Inferior parietal cortex (tissue), 1 donor: ENCODE measurements at regions not wholly inside any gene's neighbourhood (a gene's known extent, or its start where the extent isn't known, plus 50 kb on each side); places are given as distances from the start of the nearest gene placed in this dataset.
"Not testable (repeated sequence)": the region's sequence is repeated elsewhere in the genome, so short reads cannot be mapped to it uniquely, and the experiment has no call there.

ENCODE experiments used
- DNase-seq: peaks from one replicate; pipeline ENCODE4 v3.0.0-alpha.2; 2016; ENCODE audit errors: extremely low spot score

- DNase-seq = not testable (repeated sequence)
Observed at GRCh38 chr1:196002296-196002695, 605.9 kb downstream of the KCNT2 start.

DNA sequence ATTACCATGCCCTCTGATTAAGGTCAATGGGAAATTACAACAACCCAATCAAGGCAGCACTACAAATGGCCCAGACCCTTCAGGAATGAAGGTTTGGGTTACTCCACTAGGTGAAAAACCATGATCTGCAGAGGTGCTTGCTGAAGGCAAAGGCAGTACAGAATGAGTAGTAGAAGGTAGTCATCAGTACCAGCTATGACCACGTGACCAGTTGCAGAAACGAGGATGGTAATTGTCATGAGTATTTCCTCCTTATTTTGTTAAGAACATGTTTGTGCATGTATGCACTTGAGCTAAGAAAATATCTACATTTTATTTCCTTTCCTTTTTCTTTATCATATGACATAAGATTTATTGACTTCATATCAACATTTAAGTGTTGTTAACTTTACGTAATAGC, 607.1 kb downstream of the KCNT2 start:
- no peak for DNase-seq

- no peak for DNase-seq
Observed at GRCh38 chr1:195999022-195999421, 609.2 kb downstream of the KCNT2 start.

DNA sequence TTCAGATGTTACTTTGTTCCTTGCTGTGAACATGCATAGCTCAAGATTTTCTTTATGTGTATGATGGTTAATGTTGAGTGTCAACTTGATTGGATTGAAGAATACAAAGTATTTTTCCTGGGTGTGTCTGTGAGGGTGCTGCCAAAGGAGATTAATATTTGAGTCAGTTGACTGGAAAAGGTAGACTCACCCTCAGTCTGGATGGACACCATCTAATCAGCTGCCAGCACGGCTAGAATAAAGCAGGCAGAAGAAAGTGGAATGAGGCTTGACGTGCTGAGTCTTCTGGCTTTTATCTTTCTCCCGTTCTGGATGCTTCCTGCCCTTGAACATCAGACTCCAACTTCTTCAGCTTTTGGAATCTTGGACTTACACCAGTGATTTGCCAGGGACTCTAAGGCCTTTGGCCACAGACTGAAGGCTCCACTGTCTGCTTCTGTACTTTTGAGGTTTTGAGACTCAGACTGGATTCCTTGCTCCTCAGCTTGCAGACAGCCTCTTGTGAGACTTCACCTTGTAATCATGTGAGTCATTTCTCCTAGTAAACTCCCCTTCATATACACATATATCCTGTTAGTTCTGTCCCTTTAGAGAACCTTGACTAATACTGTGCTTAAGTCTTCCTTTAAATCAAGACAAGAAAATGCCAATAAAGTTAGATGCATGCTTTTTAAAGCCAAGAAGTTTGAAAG, 626.6 kb downstream of the KCNT2 start:
- no peak for DNase-seq

DNA sequence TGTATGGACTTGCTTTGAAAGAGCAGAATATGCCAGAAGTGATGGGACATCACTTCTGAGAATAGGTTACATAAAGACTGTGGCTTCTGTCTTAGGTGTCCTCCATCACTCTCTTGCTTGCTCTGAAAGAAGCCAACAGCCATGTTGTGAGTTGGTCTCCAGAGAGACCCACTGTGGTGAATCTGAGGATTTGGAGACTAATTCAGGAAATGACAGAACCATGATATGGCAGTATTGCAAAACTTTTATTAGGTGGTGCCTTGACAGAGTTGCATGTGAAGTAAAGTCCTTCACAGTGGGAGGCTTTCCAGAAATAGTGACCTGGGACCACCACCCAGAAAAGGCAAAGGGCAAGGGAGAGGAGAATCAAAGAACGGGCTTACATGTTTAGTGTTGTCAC, 628.6 kb downstream of the KCNT2 start:
- no peak for DNase-seq

DNA sequence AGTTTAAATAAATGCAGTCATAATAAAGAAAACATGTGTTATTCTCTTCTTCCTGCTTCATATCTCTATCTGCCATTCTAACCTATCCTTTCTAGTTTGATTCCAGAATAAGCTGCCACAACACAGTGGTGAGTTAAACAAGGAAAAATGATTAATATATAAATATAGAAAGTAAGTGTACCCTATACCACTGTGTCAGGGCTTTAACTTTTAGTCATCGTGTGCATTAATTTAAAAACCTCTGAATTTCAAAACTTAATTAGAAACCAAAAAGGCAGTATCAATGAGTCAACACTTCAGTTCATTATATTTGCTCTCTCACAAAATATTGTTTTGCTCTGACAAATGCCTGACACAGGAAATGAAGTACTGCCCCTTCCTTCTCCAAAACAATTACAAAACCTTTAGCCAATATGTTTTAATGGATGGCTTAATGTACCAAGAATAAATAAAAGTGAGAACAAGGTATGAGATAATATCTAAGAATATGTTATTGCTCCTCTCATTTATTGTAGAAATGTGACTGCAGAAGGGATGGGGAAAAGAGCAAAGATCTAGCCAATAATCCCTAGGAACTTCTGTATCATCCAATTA, 634.8 kb downstream of the KCNT2 start:
- DNase-seq = no peak

- DNase-seq = no peak
Observed at GRCh38 chr1:195971589-195971988, 636.7 kb downstream of the KCNT2 start.

GRCh38 chr1:195970209-195970608, 638.0 kb downstream of the KCNT2 start:
- no peak for DNase-seq

DNA sequence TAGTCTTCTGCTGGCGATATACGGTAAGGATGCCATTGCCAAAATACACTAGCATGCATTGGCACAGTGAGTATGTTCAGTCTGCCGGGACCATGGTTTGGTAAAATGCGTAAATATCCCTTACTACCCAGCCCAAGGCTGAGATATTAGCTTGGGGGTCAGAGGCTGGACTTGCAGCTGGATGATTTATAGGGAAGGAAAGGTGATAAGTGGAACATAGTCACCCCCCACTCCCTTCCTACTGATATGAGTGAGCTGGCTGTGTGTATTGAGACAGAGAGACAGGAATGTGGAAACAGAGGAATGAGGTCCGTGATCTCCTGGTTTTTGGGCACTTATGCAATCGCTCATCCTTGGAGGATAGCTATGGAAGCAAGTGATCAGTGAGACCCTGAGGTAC, 642.8 kb downstream of the KCNT2 start:
- DNase-seq = no peak

GRCh38 chr1:195965036-195965435, 643.2 kb downstream of the KCNT2 start:
- no peak for DNase-seq

DNA sequence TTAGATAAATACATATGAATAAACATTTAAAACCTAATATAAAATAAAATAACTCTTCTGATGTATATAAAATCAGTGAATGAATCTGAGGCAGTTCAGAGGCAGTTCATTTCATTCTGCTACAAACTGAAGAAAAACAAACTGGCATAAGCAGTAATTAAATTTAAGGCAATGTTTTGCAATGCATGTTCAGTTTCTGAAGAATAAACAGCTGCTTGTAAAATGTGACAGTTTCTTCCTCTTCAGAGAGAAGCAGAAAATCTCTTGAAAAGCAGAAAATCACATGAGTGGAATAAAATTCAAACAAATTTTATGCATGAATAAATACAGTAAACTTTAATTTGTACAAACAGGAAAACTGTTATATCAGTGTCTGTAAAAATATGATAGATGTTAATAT, 643.7 kb downstream of the KCNT2 start:
- DNase-seq = no peak

- DNase-seq = no peak
Observed at GRCh38 chr1:195962051-195962450, 646.2 kb downstream of the KCNT2 start.

- DNase-seq = no peak
Observed at GRCh38 chr1:195960580-195960979, 647.7 kb downstream of the KCNT2 start.

DNA sequence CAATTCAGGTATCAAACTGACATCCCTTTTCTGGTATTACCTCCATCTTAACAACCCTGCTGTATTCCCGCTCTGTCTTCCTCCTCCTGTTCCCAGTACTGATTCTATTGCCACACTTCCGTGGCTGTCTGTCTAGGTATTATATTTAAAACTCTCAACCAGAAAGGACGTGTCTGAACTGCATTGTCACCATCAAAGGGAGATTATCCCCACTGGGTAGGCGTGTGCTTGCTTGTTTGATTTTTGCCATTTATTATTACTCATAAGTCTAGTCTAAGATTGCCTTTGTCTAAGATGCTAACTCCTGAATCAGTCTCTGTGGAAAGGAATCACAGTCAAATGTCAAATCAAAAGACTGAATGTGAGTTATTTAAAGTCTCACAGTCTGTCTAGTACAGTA, 650.1 kb downstream of the KCNT2 start:
- DNase-seq = no peak

DNA sequence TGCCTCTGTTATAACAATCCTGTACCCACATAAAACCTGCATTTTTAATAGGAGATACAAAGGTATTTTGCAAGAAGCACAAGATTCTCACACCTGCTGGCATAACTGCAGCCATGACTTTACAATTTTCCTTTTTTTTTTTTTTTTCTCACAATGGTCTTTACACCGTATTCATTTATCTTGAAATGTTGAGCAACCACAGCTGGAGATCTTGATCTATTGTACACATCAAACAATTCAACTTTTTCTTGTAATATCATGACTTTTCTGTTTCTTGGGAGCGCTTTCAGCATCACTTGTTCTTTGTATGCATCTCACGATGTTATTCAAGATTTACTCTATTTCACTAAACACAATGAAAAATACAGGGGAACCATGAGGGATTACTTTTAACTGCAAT, 651.4 kb downstream of the KCNT2 start:
- no peak for DNase-seq

DNA sequence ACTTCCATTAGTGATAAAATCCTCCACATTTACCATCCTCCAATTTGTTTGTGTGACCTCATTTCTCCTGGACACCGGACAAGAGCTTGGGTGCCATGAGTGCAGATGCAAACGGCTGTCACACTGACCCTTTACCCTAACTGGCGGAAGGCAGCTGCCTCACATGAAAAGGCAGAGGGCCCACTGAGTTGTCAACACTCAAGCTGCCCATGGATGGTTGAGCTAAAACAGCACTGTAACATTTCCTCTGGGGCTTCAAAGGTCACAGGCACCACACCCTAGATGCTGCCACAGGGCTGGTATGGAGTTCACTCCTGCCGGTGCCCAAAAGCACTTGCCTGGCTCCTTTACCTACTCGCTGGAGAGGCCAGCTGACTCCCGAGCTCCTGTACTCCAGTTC, 653.4 kb downstream of the KCNT2 start:
- no peak for DNase-seq

DNA sequence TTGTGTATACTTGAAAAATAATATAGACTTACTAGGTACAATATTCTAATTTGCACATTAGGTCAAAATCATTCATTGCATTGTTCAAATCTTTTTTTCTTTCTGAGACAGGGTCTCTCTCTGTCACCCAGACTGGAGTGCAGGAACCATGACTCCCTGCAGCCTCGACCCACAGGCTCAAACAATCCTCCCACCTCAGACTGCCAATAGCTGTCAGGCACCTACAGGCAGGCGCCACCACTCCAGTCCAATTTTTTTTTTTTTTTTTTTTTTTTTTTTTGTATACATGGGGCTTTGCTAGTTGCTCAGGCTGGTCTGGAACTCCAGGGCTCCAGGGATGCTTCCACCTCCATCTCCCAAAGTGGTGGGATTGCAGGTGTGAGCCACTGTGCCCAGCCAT, 656.9 kb downstream of the KCNT2 start:
- no peak for DNase-seq

DNA sequence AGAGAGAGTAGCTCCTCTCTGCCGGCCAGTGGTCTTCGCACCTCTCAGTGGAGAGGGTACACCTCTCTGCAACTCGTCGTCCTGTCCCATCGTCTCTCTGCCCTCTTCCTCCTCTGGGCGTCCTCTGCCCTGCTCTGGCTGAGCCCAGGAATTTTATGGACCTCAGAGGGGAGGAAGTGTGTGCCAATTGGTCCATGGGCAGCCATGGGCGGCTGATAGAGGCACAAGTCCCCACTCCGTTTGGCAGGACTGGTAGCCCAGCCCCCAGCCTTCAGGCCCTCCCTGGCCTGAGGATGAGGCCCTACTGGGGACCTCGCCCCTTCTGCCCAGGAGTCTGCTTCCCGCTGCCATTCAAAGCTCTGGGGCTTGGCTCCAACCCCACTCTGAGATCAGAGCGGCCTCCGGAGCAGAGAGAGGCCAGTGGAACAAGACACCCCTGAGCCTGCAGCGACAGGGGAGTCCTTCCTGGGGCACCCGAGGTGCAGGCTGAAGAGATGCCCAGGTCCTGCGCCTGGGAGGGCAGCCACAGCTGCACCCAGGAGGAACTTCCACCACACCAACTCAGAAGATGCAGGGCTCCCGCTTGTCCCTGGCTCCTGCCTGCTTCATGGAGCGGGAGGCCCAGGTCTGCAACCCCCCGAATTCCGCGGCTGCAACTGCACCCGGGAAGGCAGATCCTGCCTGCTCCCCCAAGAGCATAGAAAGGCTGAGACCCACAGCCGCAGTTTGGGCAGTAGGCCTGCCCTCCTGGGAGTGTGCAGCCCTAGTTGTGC, 659.9 kb downstream of the KCNT2 start:
- DNase-seq = no peak

DNA sequence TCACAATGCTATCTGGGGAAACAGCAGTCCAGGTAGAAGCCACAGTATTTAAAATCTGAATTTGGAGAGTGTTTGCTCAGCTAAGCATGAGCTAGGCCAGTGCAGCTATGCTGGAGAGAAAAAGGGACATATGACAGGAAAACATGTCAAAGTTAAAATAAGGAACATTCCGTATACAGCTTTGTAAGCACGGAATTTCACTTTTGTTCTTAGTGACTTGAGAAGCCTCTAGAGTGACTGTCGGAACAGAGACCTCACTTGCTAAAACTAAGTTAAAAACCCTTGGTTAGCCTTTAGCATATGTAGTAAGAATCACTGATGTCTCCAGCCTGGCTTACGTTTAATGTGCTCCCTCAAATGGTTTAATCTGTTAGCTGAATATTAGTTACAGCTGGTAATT, 661.7 kb downstream of the KCNT2 start:
- no peak for DNase-seq

GRCh38 chr1:195941795-195942194, 666.4 kb downstream of the KCNT2 start:
- DNase-seq = no peak

DNA sequence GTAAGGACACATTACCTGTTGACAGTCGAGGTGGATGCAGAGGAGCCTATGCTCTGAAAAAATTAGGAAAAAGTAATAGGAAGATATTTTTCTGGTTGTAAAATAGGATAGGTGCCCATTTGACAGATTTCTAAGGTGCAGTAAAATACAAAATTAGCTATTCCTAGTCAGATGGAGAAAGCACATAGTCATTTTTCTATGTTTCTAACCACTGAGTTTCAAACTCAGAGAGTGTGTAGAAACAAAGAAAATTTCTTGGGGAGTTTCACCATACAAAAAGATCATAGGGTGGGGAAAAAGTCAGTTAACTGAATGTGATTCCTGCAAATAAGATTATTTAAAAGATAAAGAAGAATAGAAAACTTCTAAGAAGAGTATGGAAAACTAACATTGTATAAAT, 666.9 kb downstream of the KCNT2 start:
- no peak for DNase-seq

DNA sequence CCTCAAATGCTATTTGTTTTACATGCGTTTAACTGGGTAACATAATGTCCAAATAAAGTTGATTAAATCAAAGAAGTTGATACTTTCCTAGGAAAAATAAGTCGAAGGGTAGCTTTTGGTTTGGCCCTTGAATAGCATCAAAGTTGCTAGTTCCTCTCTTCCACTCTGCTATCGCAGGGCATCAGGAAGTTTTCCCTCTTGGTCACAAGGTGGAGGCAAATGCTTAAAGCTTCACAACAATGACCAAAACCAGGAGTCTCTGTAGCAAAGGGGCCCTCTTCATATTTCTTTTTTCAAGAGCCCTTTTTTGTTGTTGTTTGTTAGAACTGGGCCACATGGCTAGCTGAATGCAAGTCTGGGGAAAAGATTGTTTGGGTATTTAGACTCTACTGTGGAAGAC, 668.4 kb downstream of the KCNT2 start:
- DNase-seq = no peak
